ENCODE measurements at regions not wholly inside any gene's neighbourhood (a gene's known extent, or its start where the extent isn't known, plus 50 kb on each side); places are given as distances from the start of the nearest gene placed in this dataset.

DNA sequence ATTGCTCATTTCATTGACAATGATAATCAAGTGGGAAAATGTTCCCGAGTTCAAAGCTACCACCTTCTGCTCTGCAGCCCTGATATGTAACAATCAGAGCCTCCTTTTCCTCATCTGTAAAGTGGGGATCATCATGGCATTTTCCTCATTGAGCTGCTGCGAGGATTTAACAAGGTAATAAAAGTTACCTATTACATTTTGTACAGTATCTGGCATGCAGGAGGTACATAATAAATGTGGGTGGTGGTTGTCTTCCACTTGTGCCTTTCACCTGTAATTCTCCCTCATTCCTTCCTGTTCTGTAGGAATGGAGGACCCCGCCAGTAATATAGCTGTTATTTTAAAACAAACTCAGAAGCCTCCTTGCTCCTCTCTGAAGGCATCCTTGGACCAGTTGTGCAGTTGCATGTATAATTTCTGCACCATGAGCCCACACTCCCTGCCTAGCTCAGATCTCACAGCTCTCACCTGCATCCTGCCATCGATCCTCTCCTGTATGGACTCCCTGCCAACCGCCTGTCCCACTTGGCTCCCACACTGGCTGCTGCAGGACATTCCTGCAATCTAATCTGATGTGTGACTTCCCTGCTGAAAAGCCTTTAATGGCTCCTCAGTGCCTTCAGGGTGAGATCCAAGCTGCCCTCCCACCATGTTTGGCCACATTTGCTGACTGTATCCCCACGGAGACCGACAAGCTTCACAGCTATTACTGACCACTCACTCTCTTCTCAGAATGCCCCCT, 350.4 kb downstream of the EN1 start:
- no peak for DNase-seq

DNA sequence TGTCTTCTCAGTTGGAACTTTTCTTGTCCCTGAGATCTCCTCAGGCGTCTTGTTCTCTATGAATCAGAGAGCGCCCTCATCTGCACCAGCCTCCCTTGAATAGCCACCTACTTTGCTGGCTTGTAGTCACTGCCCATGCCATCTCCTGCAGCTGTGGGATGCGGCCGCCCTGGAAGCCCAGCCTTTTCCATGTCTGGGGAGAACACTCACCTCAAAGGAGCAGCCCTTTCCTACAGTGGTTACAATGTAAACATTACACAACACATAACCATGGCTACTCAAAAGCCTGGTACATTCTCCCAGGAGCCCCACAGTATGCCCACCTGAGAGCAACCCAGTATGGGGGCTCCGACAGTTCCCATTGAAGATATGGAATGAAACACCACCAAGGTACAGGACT, 351.0 kb downstream of the EN1 start:
- DNase-seq: no peak

DNA sequence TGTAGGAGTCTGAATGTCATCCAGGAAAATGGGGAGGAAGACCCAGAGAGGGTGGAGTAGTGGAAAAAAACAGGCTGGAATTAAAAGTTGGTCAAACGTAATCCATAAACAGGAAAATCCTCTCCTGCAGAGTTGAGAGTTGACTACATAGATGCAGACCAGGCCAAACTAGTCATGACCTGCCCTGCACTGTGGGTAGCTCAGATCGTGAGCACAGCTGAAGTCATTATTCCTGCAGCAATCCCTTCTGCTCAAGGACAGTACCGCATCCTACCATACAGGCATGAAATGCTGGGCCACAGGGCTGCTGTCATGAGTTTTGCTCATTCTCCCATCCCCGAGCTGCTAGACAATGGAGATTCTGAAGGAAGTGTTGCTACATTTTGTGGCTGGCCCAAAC, 352.2 kb downstream of the EN1 start:
- no peak for DNase-seq

DNA sequence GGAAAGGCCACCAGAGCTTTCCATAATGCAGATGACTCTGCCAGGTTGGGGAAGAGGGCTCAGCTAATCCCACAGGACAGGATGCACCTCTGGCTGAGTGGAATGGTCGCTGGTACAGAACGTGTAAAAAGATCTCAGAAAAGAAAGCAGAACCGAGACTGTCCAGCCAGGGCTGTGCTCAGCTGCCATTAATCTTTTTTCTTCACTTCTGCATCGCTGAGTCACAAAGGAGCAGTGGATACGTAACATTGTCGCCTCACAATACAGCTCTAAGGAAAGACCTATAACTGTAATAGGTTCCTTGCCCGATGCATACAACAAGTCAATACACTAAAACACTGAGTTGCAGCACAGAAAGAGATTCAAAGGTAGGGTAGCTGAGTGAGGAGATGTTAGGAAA, 354.2 kb downstream of the EN1 start:
- DNase-seq: no peak

DNA sequence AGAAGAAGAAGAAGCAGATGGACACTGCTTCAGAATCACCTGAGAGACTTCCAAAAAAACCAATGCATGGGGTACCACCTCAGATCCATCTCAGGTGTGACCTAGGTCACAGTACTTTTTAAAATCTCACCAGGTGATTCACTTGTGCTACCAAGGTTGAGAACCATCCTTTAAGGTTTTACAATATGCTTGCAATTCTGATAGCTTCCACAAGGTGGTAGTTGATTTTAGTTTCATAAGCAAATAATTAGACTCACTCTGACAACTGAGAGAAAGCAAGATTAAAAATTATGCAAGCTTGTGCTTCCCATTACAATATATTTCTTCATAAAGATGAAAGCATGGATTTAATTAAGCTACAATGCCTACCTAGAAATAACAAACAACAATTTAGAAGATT, 355.1 kb downstream of the EN1 start:
- no peak for DNase-seq

DNA sequence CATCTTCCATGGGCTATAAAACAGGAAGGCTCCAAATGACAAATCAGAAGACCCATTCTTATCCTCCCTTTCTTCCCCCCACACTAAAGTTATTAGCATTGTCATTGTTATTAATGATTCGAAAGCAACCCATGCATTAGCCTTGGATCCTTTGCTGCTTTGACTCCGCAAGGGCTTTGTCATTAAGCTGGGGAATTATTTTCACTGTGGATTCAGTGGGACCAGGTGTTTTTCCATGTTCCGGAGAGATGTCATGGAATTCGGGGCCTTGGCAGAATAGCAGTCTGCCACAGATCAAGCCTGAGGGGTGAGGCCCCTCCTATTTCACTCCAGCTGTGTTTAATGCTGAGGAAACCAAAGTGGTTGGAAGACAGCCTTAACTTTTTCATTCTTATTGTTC, 357.1 kb downstream of the EN1 start:
- DNase-seq: no peak

DNA sequence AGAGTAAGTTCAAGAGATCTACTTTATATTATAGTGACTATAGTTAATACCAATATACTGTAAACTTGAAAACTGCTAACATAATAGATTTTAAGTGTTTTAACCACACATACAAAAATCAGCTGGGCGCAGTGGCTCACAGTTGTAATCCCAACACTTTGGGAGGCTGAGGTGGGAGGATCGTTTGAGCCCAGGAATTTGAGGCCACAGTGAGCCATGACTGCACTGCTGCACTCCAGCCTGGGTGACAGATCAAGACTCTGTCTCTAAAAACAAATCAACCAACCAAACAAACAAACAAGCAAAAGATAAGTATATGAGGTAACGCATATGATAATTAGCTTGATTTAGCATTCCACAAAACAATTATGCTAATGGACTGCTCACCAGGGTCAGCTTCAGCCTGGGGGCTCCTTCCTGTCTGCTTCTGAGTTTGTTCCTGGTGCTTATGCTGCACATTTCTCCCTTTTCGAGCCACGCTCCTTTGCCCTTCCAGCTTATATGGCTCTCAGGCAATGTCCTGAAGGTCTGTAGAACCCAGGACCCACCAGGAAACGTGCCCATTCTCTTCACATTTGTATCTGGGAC, 357.6 kb downstream of the EN1 start:
- DNase-seq: no peak

DNA sequence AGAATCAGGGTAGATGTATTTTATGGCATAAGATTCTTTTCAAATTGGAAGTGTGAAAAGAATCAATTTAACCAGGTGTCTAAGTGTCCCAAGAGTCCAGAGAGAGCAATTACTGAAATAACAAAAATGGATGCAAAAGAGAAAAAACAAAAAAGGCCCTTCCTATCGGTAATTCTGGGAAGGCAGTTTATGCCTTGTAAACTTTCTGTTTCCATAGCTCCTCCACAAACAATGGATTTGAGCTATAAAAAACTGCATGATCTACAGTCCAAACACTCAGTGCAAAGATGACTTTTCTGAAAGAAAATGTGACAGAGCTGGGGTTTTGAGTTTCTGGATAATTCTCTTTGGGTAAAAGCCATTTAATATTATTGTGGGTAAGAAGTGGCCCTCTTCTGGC, 366.1 kb downstream of the EN1 start:
- no peak for DNase-seq

DNA sequence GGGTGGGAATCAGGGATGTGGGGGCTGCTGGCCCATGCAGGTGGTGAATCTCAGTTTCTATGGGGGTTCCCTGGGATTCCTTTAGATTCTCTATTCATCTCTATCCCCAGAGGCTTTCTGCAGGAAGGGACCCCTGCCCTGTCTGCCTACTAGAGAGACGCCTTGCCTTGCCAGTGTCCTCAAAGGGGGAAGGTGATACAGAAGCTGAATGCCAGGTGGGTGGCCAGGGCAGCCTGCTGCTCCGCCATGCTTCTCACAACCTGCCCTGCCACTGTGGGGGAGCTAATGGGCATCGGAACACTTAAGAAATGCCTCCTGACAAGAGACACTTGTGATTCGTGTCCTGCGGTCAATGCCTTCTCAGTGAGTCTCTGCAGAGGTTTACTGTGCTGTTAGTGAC, 368.4 kb downstream of the EN1 start:
- DNase-seq: no peak

DNA sequence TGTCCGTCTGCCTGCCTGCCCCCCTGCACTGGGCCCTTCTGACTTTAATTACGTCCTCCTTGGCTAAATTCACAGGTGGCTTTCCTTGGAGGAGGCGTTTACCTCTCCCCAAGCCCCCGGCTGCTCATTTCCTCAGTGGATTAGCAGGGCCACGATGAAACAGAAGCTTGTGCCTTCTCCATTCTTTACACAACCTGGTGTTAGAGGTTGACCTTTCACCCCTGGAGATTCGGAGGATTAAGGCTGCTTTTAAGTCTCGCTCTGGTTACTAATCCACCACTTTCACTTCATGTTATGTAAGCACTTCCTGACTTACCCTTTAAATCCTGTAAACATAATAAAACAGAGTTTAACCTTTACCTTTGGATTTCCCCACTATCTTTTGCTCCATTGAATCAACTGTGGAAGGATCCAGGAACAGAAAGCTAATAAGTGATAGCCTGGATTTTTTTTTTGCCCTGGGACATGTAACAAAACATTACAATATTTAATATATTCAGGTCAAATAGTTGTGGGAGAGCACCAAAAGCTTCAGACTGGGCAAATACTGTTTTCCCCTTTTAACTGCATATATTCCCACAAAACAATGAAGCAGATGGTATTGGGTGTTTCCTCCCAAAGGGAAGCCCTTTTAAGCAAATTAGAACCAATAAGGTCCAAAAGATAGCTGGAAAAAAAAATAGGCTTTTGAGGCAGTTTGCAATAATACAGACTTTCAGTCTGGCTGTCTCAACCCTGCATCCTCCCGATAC, 370.2 kb downstream of the EN1 start:
- DNase-seq: no peak

DNA sequence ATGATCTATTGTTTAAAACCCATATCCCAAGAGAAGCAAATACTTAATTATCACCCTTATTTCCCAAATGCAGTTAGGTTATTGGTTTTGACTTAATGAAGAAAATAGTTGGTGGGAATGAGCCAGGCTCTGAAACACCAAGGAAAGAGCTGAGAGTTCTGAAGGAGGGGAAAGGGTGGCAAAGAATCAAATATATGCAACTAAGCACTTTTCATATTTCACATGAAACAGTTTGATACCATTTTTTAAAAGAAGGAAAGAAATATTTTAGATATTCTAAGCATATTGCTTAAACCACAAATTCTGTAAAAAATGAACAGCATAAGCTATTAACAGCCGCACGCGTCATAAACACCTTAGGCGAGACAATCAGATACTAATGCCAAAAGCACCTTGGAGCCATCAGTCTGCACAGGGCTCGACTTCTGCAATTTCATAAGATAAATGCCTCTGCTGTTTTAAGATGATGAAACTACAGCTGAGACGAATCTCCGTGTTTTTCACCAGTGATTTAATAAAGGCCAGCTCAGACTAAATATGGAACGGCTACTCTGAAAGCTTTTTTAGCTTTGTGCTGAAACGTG, 371.7 kb downstream of the EN1 start:
- DNase-seq: no peak

DNA sequence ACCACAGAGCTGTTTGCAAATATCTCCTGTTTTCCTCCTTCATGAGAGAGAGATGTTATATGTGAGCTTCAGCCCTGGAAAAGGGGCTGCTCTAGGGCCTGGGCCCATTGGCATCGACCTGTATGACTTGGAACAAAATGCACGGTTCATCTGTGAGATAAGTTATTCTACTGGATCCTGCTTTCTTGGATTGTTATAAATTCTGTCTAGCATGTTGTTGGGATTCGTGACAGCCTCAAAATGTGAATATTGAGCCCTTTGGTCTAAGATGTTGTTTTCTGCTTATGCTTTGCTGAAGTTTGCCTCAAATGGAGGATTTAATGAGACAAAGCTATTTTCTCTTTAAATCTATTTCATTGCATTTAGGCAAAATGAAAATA, 372.9 kb downstream of the EN1 start:
- DNase-seq: no peak

DNA sequence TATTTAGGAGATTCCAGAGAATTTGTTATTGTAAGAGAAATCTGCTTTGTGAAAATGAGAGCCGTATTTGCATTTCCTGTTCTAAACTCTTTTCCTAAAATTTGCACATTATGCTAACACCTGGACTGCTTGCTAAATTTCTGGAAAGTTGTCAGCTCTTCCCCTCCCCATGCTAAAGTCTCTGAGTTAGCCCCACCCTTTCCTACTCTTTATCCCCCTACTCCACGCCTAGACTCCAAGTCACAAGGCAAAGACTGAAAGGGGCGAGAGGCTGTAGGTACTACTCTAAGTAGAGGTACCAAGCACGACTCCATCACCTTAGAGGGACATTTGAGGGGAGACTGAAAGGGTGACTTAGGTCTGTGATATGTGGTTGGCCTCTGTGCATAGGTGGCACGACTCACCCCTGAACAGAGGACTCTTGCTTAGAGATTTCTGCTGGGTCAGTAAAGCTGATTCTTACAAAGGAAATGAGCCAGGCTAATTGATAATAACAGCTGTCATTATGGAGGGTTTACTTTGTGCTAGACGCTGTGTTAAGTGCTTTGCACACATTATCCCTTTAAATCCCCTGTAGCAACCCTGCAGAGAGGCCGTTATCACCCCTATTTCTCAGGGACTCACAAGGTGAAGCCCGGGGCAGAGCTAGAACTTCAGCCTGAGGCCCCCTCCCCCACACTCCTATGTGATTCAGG, 373.5 kb downstream of the EN1 start:
- DNase-seq: no peak

DNA sequence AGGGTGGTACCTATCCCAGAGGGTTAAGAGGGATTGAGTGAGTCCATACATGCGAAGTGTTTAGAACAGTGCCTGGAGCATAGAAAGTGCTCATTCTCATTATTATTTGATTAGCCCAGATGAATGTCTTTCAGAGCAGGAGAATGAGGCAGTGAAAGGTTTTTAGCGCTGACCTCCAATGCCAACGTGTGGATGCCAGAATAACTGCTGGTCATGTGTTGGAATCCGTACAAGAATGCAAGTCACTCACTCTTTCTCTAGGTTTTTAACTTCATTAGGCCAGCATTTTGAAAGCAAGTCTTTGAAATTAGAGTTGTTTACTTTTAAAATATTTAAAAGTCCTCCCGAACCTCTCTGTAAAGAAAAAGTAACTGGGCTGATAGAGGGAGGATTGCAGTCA, 374.2 kb downstream of the EN1 start:
- no peak for DNase-seq

DNA sequence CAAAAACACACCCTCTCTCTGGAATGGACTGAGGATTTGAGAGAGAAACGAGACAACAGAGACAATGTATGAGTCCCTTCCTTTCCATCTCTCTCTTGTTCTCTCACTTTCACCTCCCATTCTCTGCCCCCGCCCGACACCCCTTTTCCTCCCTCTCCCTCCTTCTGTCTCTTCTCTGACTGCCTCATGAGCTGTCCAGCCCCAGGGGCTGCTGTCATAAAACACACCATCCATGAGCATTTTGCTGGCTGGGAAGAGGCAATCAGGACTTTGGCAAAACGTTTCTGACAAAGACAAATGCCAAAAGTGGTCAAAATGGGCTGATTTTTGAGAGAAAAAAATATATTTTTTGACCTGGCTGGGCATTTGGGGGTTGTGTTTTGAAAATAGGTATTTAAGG, 377.2 kb downstream of the EN1 start:
- DNase-seq: no peak

DNA sequence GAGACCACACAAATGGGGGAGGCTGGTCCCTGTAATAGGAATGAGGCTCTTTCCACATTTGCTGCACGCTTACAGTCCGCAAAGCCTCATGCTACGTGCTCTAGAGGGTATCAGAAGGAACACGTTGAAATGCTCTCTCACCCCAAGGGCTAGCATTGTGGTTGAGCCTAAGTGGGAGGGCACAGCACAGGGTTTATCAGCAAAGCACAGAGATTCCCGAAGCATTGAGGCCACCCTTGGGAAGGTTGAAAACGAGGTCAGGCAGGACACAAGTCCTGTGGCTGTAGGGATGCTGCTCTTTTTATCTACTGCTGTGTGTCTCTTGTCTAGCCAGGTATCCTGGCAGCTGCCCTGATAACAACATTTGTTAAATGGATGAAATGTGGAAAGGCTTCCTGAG, 378.3 kb downstream of the EN1 start:
- DNase-seq: no peak

DNA sequence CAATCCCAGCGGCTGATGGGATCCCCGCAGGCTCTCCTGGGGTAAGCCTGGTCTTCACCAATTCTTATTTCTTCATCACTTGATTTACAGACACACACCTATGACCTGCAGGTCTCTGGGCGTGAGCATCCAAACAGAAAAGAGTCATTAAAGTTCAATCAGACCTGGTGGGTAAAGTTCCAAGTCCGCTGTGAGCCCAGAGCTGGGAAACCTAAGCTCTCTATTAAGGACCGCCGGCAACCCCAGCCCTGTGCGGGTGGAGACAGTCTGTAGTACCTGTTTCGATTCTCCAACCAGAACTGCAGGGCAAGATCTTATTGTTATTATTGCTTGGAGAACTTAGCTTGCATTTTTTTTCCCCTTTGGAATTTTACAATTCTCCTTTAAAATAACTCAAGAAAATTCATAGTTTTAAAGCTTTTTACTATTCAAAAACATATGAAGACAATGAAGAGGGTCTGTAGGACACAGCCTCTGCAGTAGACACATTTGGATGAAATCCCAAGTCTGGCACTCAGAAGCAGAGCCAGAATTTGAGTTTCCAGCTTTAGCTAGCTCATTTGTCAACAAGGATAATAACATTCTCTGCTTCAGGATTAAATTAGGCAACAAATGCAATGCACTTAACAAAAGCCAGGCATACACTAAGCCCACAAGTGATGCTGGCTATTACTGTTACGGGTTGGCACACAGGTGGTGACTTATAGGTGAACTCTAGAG, 376.4 kb downstream of the INSIG2 start:
- no peak for DNase-seq

DNA sequence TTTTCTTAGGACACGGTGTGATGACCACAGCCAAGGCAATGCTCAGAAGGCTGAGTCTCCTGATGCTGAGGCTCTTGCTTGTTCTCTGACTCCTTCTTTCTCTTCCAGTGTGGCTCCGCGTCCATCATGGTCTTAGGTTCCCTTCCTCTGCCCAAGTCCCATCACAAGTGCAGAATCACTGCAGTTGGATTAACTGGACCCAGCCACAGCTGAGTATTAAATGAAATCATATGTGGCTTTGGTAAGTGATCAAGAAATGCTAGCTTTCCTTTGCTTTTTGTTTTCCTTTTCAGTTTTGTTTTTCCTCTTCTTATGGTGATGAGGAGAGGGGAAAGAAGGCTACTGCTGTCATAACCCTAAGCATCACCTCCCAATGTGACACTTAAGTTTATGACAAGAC, 375.8 kb downstream of the INSIG2 start:
- DNase-seq: no peak

DNA sequence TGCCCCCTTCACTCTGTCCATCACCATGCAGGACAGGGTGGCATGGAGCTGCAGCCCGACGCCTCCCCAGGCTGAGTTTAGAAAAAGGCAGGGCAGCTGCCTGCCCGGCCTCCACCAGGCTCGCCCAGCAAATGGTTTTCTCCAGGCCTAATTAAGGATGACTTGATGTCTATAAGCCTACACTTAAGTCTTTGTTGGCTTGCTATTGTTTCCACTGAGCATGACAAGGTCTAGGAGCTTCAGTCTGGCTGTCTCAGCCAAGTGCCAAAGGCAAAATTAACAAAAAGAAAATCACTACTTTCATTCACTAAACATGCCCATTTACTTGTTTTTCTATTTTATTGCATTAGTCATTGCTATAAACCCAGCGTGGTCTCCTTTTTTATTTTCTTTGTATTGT, 372.2 kb downstream of the INSIG2 start:
- DNase-seq: no peak

DNA sequence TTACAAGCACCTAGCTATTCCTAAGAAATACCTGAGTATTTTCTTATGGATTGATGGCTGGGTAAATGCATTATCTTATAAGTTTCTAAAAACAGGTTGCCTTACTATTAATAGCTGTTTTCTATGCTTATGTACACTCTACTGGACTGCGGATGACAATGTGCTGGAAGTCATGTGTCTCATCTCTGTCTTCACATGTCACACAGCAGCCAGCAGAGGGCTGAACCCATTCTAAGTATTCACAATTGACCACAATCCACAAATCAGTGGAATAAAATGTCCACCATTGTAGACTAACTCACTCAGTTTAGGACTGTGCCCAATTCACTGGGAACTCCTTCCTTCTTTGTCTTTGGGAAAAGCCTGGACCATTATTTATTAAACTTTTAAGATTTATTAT, 371.2 kb downstream of the INSIG2 start:
- no peak for DNase-seq

DNA sequence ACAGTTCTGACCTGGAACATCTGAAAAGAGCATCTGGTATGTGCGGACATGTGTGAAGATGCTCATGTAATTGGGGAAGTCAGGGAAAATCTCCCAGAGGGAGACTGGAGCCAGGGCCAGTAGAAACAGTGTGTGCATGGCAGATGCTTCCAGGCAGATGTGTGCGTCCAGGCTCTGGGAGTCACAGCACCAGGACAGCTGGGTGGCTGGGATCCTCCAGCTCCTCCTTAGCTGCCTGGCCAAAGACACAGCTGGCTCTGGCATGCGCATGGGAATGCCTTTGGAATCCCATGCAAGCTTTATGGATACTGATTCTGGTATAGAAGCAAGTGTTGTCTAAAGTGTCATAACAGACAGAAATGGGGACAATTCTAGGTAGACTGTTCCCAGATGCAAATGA, 369.7 kb downstream of the INSIG2 start:
- no peak for DNase-seq

DNA sequence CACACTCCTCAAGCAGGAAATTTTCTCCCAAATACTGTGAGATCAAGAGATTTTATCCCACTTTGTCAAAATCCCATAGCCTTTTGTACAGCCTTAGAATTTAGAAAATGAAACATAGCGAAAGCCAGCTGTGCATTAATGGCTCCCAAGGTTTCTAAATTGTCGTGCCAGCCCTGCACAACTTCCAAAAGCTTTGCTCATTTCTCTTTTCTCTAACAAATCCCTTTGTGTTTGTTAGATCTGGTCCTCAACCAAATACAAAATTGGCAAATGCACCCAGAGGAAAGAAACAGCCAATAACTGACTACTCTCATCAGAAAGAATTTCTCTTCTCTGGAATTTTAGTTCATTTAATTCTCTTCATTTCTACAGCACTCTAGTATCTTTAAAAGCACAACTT, 361.1 kb downstream of the INSIG2 start:
- no peak for DNase-seq

DNA sequence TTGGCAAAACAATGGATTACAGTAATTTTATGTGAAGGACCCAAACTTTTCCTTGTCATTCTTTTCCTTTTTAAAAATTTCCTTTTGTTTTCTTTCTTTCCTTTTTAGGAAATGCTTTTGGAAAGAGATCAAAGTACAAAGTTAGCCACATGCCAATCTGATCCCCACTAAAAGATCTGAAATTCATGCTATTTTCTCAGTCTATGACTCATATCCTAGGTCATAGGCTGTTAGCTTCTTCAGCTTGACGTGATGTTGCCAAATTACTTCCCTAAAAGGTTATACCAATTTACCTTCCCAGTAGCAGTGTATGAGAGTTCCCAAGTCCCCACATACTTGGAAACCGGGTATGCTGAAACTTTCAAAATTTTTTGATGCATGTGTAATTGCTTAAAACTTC, 355.3 kb downstream of the INSIG2 start:
- no peak for DNase-seq
